ENCODE measurements at regions not wholly inside any gene's neighbourhood (a gene's known extent, or its start where the extent isn't known, plus 50 kb on each side); places are given as distances from the start of the nearest gene placed in this dataset.

- TF ChIP-seq CTCF (IDR thresholded peaks at IDR 0.05; ENCODE audit: low read depth, low read length) = no peak
Measured at GRCh38 chr21:16367079-16367478, 637.3 kb downstream of the USP25 start.

GRCh38 chr21:16370186-16370585 lies 640.4 kb downstream of the USP25 start:
- H3K4me3 ChIP-seq (replicated peaks in 1 of 2; ENCODE audit: low read depth in 2 of 2, low read length in 2 of 2) = no peak overlapping the region
- TF ChIP-seq CTCF (IDR thresholded peaks at IDR 0.05; ENCODE audit: low read depth, low read length) = no peak
- DNase-seq (ENCODE audit: low read depth in 2 of 2) = no peak

More at GRCh38 chr21:16367079-16367478, 637.3 kb downstream of the USP25 start:
- no peak overlapping the region for H3K4me3 ChIP-seq (replicated peaks in 1 of 2; ENCODE audit: low read depth in 2 of 2, low read length in 2 of 2)
- DNase-seq (ENCODE audit: low read depth in 2 of 2) = no peak

GRCh38 chr21:16372586-16372985 lies 642.8 kb downstream of the USP25 start:
- TF ChIP-seq CTCF (IDR thresholded peaks at IDR 0.05; ENCODE audit: low read depth, low read length) = no peak
- H3K4me3 ChIP-seq (replicated peaks in 1 of 2; ENCODE audit: low read depth in 2 of 2, low read length in 2 of 2) = no peak overlapping the region
- no peak for DNase-seq (ENCODE audit: low read depth in 2 of 2)

- DNase-seq (ENCODE audit: low read depth in 2 of 2) = peak in 1 of 2 donors; percentile 3
- no peak overlapping the region for H3K4me3 ChIP-seq (replicated peaks in 1 of 2; ENCODE audit: low read depth in 2 of 2, low read length in 2 of 2)
- no peak for TF ChIP-seq CTCF (IDR thresholded peaks at IDR 0.05; ENCODE audit: low read depth, low read length)
Measured at GRCh38 chr21:16376673-16377072, 646.9 kb downstream of the USP25 start.

GRCh38 chr21:16377120-16377658 lies 647.4 kb downstream of the USP25 start:
- no peak overlapping the region for H3K4me3 ChIP-seq (replicated peaks in 1 of 2; ENCODE audit: low read depth in 2 of 2, low read length in 2 of 2)
- no peak for DNase-seq (ENCODE audit: low read depth in 2 of 2)
- no peak for TF ChIP-seq CTCF (IDR thresholded peaks at IDR 0.05; ENCODE audit: low read depth, low read length)

GRCh38 chr21:16377857-16378256 lies 648.1 kb downstream of the USP25 start:
- TF ChIP-seq CTCF (IDR thresholded peaks at IDR 0.05; ENCODE audit: low read depth, low read length) = no peak
- DNase-seq (ENCODE audit: low read depth in 2 of 2) = no peak
- H3K4me3 ChIP-seq (replicated peaks in 1 of 2; ENCODE audit: low read depth in 2 of 2, low read length in 2 of 2) = no peak overlapping the region

GRCh38 chr21:16378525-16378924 lies 648.7 kb downstream of the USP25 start:
- no peak for TF ChIP-seq CTCF (IDR thresholded peaks at IDR 0.05; ENCODE audit: low read depth, low read length)
- H3K4me3 ChIP-seq (replicated peaks in 1 of 2; ENCODE audit: low read depth in 2 of 2, low read length in 2 of 2) = no peak overlapping the region
- peak in 1 of 2 donors; percentile 3 for DNase-seq (ENCODE audit: low read depth in 2 of 2)
